Activated CD8-positive, alpha-beta T cell treated with anti-CD3 and anti-CD28 coated beads for 36 hours (primary cell): ENCODE measurements at regions not wholly inside any gene's neighbourhood (a gene's known extent, or its start where the extent isn't known, plus 50 kb on each side); places are given as distances from the start of the nearest gene placed in this dataset.

Experiments used
- ATAC-seq: fragments of 200-7000 bp; cut with Tn5 transposase; one replicate; pipeline ENCODE4 v1.10.0; 2021; ENCODE audit warnings: mild to moderate bottlenecking, moderate library complexity
- CTCF ChIA-PET: fragments of 350-600 bp; sonication (Branson Sonifier 250); formaldehyde crosslinking; loops from one replicate; lab custom pipeline; 2021; ENCODE audit warnings: antibody characterized with exemption; lab: Charles Lee
- POLR2A ChIA-PET: fragments of 350-600 bp; sonication (Branson Sonifier 250); formaldehyde crosslinking; loops from one replicate; lab custom pipeline; 2021; ENCODE audit warnings: antibody characterized with exemption; lab: Charles Lee
- DNase-seq: peaks from one replicate; pipeline ENCODE4 v3.0.0-alpha.2; 2020
- H3K27ac Mint-ChIP-seq: one replicate; pipeline ENCODE4 v1.8.0; 2021; ENCODE audit warnings: mild to moderate bottlenecking, mixed read lengths
- H3K27me3 Mint-ChIP-seq: one replicate; pipeline ENCODE4 v1.8.0; 2021; ENCODE audit warnings: mixed read lengths
- H3K36me3 Mint-ChIP-seq: one replicate; pipeline ENCODE4 v1.8.0; 2021; ENCODE audit warnings: low read depth, mixed read lengths
- H3K4me1 Mint-ChIP-seq: one replicate; pipeline ENCODE4 v1.8.0; 2021; ENCODE audit warnings: low read depth, mixed read lengths
- H3K4me3 Mint-ChIP-seq: one replicate; pipeline ENCODE4 v1.8.0; 2021; ENCODE audit warnings: mild to moderate bottlenecking, moderate library complexity, mixed read lengths
- H3K9me3 Mint-ChIP-seq: one replicate; pipeline ENCODE4 v1.8.0; 2021; ENCODE audit warnings: mixed read lengths
- CTCF ChIP-seq: fragments of 200-600 bp; IDR thresholded peaks from one replicate; pipeline ENCODE4 v1.8.0; 2022; ENCODE audit warnings: antibody characterized with exemption, mild to moderate bottlenecking
- intact Hi-C: fragments of 100-400 bp; cut with micrococcal nuclease; formaldehyde crosslinking; loops from one replicate; pipeline ENCODE4 v1.10.0; 2022

- H3K27ac Mint-ChIP-seq: no peak overlapping the region
- DNase-seq: no peak
- ChIA-PET CTCF (no interaction called here), POLR2A (no interaction called here)
- no peaks in the 10 kb centered on the region for H3K9me3 Mint-ChIP-seq
- H3K4me1 Mint-ChIP-seq: no peaks in the 10 kb centered on the region
- no peaks in the 10 kb centered on the region for H3K36me3 Mint-ChIP-seq
- no peak overlapping the region for H3K4me3 Mint-ChIP-seq
- no peak for ATAC-seq
- intact Hi-C loops: no loop called here
- peaks cover 2% of the 10 kb centered on the region for H3K27me3 Mint-ChIP-seq
- no peak for TF ChIP-seq CTCF
Measured at GRCh38 chr5:86542532-86542931, 75.2 kb upstream of the COX7C start.

- Mint-ChIP-seq H3K9me3 (no peaks in the 10 kb centered on the region), H3K27me3 (peaks cover 2% of the 10 kb centered on the region), H3K36me3 (no peaks in the 10 kb centered on the region), H3K27ac (no peak overlapping the region), H3K4me3 (no peak overlapping the region), H3K4me1 (no peaks in the 10 kb centered on the region)
- TF ChIP-seq CTCF: no peak
- DNase-seq (no peak), ATAC-seq (no peak)
- intact Hi-C loops: no loop called here
- ChIA-PET POLR2A (interaction anchor here (0.6 kb wide), 1 partner anchor 48 kb away, joined by 3 read pairs; no protein-coding TSS in a partner anchor), CTCF (no interaction called here)
Measured at GRCh38 chr5:86546044-86546443, 71.7 kb upstream of the COX7C start.

- ATAC-seq: no peak
Measured at GRCh38 chr5:86546582-86546981, 71.2 kb upstream of the COX7C start.

GRCh38 chr5:86554638-86555037 is 63.1 kb upstream of the COX7C start:
- ChIA-PET CTCF (no interaction called here), POLR2A (no interaction called here)
- intact Hi-C loops: no loop called here
- ATAC-seq: no peak
- Mint-ChIP-seq H3K4me1 (no peaks in the 10 kb centered on the region), H3K27ac (no peak overlapping the region), H3K36me3 (no peaks in the 10 kb centered on the region), H3K9me3 (no peaks in the 10 kb centered on the region), H3K27me3 (no peaks in the 10 kb centered on the region), H3K4me3 (no peak overlapping the region)
- no peak for TF ChIP-seq CTCF
- DNase-seq: no peak

More at GRCh38 chr5:86546582-86546981, 71.2 kb upstream of the COX7C start:
- DNase-seq: no peak
- ChIA-PET POLR2A (no interaction called here), CTCF (no interaction called here)
- peaks cover 2% of the 10 kb centered on the region for H3K27me3 Mint-ChIP-seq
- no peak overlapping the region for H3K27ac Mint-ChIP-seq
- no peaks in the 10 kb centered on the region for H3K9me3 Mint-ChIP-seq
- TF ChIP-seq CTCF: no peak
- no peak overlapping the region for H3K4me3 Mint-ChIP-seq
- no peaks in the 10 kb centered on the region for H3K36me3 Mint-ChIP-seq
- intact Hi-C loops: no loop called here
- no peaks in the 10 kb centered on the region for H3K4me1 Mint-ChIP-seq

- Mint-ChIP-seq H3K36me3 (no peaks in the 10 kb centered on the region), H3K27me3 (peaks cover 4% of the 10 kb centered on the region), H3K27ac (no peak overlapping the region), H3K9me3 (no peaks in the 10 kb centered on the region), H3K4me1 (no peaks in the 10 kb centered on the region), H3K4me3 (no peak overlapping the region)
- ATAC-seq (no peak), DNase-seq (no peak)
- ChIA-PET CTCF (no interaction called here), POLR2A (no interaction called here)
- intact Hi-C loops: no loop called here
- no peak for TF ChIP-seq CTCF
Measured at GRCh38 chr5:86557920-86558319, 59.8 kb upstream of the COX7C start.
